ENCODE measurements at regions not wholly inside any gene's neighbourhood (a gene's known extent, or its start where the extent isn't known, plus 50 kb on each side); places are given as distances from the start of the nearest gene placed in this dataset.

GRCh38 chr14:62322216-62322615 is 560.0 kb downstream of the SNAPC1 start:
- H3K27me3 ChIP-seq (replicated peaks; ENCODE audit: control insufficient read depth, insufficient read depth, low read length) = no peaks in the 10 kb centered on the region
- no peak for TF ChIP-seq CTCF (IDR thresholded peaks at IDR 0.05; ENCODE audit: insufficient read depth, low read length, poor library complexity, severe bottlenecking)
- no peak for DNase-seq (ENCODE audit: extremely low read depth, insufficient read length)
- no peak overlapping the region for H3K4me3 ChIP-seq (replicated peaks; ENCODE audit: low read depth, low read length)
- H3K36me3 ChIP-seq (ENCODE audit: control insufficient read depth, insufficient read depth, low read length) = no peaks in the 10 kb centered on the region

- DNase-seq (ENCODE audit: extremely low read depth, insufficient read length) = no peak
Measured at GRCh38 chr14:62329427-62329826, 567.2 kb downstream of the SNAPC1 start.

GRCh38 chr14:62347562-62348011 is 585.4 kb downstream of the SNAPC1 start:
- DNase-seq (ENCODE audit: extremely low read depth, insufficient read length) = no peak
- no peaks in the 10 kb centered on the region for H3K27me3 ChIP-seq (replicated peaks; ENCODE audit: control insufficient read depth, insufficient read depth, low read length)
- TF ChIP-seq CTCF (IDR thresholded peaks at IDR 0.05; ENCODE audit: insufficient read depth, low read length, poor library complexity, severe bottlenecking) = no peak
- H3K4me3 ChIP-seq (replicated peaks; ENCODE audit: low read depth, low read length) = no peak overlapping the region
- H3K36me3 ChIP-seq (ENCODE audit: control insufficient read depth, insufficient read depth, low read length) = no peaks in the 10 kb centered on the region

More at GRCh38 chr14:62329427-62329826, 567.2 kb downstream of the SNAPC1 start:
- TF ChIP-seq CTCF (IDR thresholded peaks at IDR 0.05; ENCODE audit: insufficient read depth, low read length, poor library complexity, severe bottlenecking) = no peak
- Histone ChIP-seq H3K4me3 (replicated peaks; ENCODE audit: low read depth, low read length) (no peak overlapping the region), H3K27me3 (replicated peaks; ENCODE audit: control insufficient read depth, insufficient read depth, low read length) (no peaks in the 10 kb centered on the region), H3K36me3 (ENCODE audit: control insufficient read depth, insufficient read depth, low read length) (no peaks in the 10 kb centered on the region)

- H3K27me3 ChIP-seq (replicated peaks; ENCODE audit: control insufficient read depth, insufficient read depth, low read length) = no peaks in the 10 kb centered on the region
- DNase-seq (ENCODE audit: extremely low read depth, insufficient read length) = no peak
- no peak overlapping the region for H3K4me3 ChIP-seq (replicated peaks; ENCODE audit: low read depth, low read length)
- no peaks in the 10 kb centered on the region for H3K36me3 ChIP-seq (ENCODE audit: control insufficient read depth, insufficient read depth, low read length)
- no peak for TF ChIP-seq CTCF (IDR thresholded peaks at IDR 0.05; ENCODE audit: insufficient read depth, low read length, poor library complexity, severe bottlenecking)
Measured at GRCh38 chr14:62357362-62357761, 595.1 kb downstream of the SNAPC1 start.

- no peaks in the 10 kb centered on the region for H3K36me3 ChIP-seq (ENCODE audit: control insufficient read depth, insufficient read depth, low read length)
- no peak for DNase-seq (ENCODE audit: extremely low read depth, insufficient read length)
- H3K27me3 ChIP-seq (replicated peaks; ENCODE audit: control insufficient read depth, insufficient read depth, low read length) = no peaks in the 10 kb centered on the region
- TF ChIP-seq CTCF (IDR thresholded peaks at IDR 0.05; ENCODE audit: insufficient read depth, low read length, poor library complexity, severe bottlenecking) = no peak
- H3K4me3 ChIP-seq (replicated peaks; ENCODE audit: low read depth, low read length) = no peak overlapping the region
Measured at GRCh38 chr14:62364161-62364560, 601.9 kb downstream of the SNAPC1 start.

GRCh38 chr14:62364800-62365280 is 602.6 kb downstream of the SNAPC1 start:
- Histone ChIP-seq H3K36me3 (ENCODE audit: control insufficient read depth, insufficient read depth, low read length) (no peaks in the 10 kb centered on the region), H3K4me3 (replicated peaks; ENCODE audit: low read depth, low read length) (no peak overlapping the region), H3K27me3 (replicated peaks; ENCODE audit: control insufficient read depth, insufficient read depth, low read length) (no peaks in the 10 kb centered on the region)
- DNase-seq (ENCODE audit: extremely low read depth, insufficient read length) = no peak
- TF ChIP-seq CTCF (IDR thresholded peaks at IDR 0.05; ENCODE audit: insufficient read depth, low read length, poor library complexity, severe bottlenecking) = no peak

Measured in GM06990 (cell line).